Astrocyte of the spinal cord (primary cell): ENCODE measurements at regions not wholly inside any gene's neighbourhood (a gene's known extent, or its start where the extent isn't known, plus 50 kb on each side); places are given as distances from the start of the nearest gene placed in this dataset.

ENCODE experiments used
- DNase-seq: peaks from one replicate; pipeline ENCODE4 v3.0.0; 2011; ENCODE audit warnings: low read depth, low spot score
- H3K4me3 ChIP-seq: 2 replicates; pipeline ENCODE4 v1.5.1; 2011; ENCODE audit warnings: low read depth, mild to moderate bottlenecking, low read length, moderate library complexity
- in situ Hi-C: cut with HindIII; loops from 2 replicates; pipeline ENCODE4 v1.10.0; 2017; ENCODE audit warnings: low sequenced_read_pairs
- TF ChIP-seq, protein P1 (sequence below): IDR thresholded peaks from 2 replicates; pipeline ENCODE4 v1.5.1; 2012; ENCODE audit warnings: low read depth, mild to moderate bottlenecking, low read length, inconsistent platforms

DNA sequence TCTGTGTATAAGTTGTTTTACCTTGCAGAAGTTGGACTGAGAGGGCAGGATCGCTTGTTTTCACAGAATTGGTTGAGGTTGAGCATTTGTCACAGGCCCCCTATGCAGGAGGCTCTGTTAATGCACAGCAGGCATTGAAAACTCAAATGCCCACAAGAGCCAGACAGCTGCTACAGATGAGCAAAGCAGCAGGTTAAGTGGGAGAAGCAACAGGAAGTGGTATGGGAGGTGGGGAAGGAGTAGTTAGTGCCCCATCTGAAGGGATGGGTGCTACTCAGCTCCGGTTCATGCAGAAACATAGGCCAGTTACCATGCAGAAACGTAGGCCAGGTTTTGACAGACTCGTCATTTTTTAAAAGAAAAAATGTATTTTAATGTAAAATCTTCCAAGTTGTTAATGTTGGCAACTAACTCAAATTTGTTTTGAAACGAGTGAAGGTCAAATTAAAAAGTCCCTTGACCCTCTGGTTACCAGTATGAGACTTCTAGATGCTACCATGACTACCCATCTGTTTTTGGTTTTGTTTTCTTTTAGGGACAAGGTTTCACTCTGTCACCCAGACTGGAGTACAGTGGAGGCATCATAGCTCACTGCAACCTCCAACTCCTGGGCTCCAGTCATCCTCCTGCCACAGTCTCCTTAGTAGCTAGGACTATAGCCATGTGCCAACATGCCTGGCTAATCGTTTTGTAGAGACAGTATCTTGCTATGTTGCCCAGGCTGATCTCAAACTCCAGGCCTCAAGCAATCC lies 84.7 kb upstream of the FRMD6 start:
- TF ChIP-seq, protein P1, sequence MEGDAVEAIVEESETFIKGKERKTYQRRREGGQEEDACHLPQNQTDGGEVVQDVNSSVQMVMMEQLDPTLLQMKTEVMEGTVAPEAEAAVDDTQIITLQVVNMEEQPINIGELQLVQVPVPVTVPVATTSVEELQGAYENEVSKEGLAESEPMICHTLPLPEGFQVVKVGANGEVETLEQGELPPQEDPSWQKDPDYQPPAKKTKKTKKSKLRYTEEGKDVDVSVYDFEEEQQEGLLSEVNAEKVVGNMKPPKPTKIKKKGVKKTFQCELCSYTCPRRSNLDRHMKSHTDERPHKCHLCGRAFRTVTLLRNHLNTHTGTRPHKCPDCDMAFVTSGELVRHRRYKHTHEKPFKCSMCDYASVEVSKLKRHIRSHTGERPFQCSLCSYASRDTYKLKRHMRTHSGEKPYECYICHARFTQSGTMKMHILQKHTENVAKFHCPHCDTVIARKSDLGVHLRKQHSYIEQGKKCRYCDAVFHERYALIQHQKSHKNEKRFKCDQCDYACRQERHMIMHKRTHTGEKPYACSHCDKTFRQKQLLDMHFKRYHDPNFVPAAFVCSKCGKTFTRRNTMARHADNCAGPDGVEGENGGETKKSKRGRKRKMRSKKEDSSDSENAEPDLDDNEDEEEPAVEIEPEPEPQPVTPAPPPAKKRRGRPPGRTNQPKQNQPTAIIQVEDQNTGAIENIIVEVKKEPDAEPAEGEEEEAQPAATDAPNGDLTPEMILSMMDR = no peak
- in situ Hi-C loops = no loop called here
- no peak for DNase-seq
- H3K4me3 ChIP-seq = no peak overlapping the region

- in situ Hi-C loops = no loop called here
- TF ChIP-seq, protein P1 = no peak
- DNase-seq = no peak
- no peak overlapping the region for H3K4me3 ChIP-seq
Observed at GRCh38 chr14:51568366-51568765, 83.3 kb upstream of the FRMD6 start.

DNA sequence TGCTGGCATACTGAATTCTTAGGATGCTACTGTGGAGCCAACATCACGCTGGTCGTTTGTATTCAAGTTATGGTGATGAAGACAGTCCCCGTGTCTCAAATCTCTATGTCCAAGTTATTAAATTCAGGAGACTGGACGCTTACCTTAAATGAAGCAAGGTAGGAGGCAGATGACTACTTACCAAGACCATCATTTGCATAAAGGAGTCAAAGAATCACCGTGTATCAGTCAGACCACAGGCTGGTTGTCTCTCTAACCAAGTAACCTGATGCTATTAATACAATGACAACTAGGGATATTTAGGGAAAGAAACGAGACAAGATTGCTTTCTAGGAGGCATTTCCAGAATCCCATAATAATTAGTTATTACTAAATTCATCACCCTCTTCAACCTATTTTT lies 78.1 kb upstream of the FRMD6 start:
- DNase-seq = no peak

DNA sequence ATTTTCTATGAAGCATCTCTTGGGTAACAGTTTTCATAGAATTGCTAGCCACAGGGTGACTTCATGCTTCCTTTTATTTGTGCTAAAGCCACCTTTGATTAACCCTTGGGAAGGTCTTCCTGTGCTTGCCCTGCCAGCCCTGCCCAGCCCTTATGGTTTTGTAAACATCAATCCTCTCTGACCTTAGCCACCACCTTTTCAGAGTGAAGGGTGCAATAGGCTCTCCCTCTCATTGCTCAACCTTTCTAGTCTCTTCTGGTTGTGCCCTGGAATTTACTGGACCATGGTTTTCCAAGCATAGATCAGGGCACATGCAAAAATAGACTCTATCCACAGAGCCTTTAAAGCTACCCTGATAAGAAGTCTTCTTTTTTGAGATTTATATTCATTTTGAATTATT lies 77.7 kb upstream of the FRMD6 start:
- in situ Hi-C loops = no loop called here
- no peak overlapping the region for H3K4me3 ChIP-seq
- DNase-seq = no peak

More for the DNA sequence above, 78.1 kb upstream of the FRMD6 start:
- no peak overlapping the region for H3K4me3 ChIP-seq
- TF ChIP-seq, protein P1 = no peak
- in situ Hi-C loops = no loop called here

GRCh38 chr14:51575349-51576116 lies 76.2 kb upstream of the FRMD6 start:
- DNase-seq = no peak
- TF ChIP-seq, protein P1 = no peak
- in situ Hi-C loops = no loop called here
- no peak overlapping the region for H3K4me3 ChIP-seq

More for the DNA sequence above, 77.7 kb upstream of the FRMD6 start:
- TF ChIP-seq, protein P1 = no peak

- DNase-seq = peak; percentile 80
- H3K4me3 ChIP-seq = no peak overlapping the region
- in situ Hi-C loops = no loop called here
- TF ChIP-seq, protein P1 = no peak
Observed at GRCh38 chr14:51576117-51576430, 75.6 kb upstream of the FRMD6 start.
